Endothelial cell of umbilical vein (primary cell): ENCODE measurements at regions not wholly inside any gene's neighbourhood (a gene's known extent, or its start where the extent isn't known, plus 50 kb on each side); places are given as distances from the start of the nearest gene placed in this dataset.

Source experiments
- BruUV-seq: library from RNA; stranded (reverse); fragments of 400-500 nt; replicated peaks from 2 replicates; lab custom pipeline; 2021; lab: Mats Ljungman, UMichigan
- CTCF ChIA-PET: fragments of 300-600, 350-600 bp; sonication (Branson Sonifier 250); formaldehyde crosslinking; loops from one replicate; lab custom pipeline; 2021; ENCODE audit warnings: antibody characterized with exemption, inconsistent platforms; lab: Charles Lee
- POLR2A ChIA-PET: fragments of 300-600, 350-600 bp; sonication (Branson Sonifier 250); formaldehyde crosslinking; loops from one replicate; lab custom pipeline; 2021; ENCODE audit warnings: antibody characterized with exemption, inconsistent platforms; lab: Charles Lee
- DNase-seq: peaks from one replicate; pipeline ENCODE4 v3.0.0-alpha.2; 2011; ENCODE audit warnings: low read depth, low spot score
- FAIRE-seq: peaks from 2 replicates; lab custom pipeline; 2011; peaks lifted over from hg19 to GRCh38; lab: Jason Lieb, UNC
- H2AFZ ChIP-seq: 2 replicates; pipeline ENCODE4 v1.6.0; 2012; ENCODE audit warnings: low read depth, low read length, control low read depth, inconsistent platforms
- H3K27ac ChIP-seq: 2 replicates; pipeline ENCODE4 v1.5.1; 2011; ENCODE audit warnings: low read depth, mild to moderate bottlenecking, control low read depth, low read length, moderate library complexity; ENCODE audit not compliant: insufficient read depth
- H3K27me3 ChIP-seq, 2 experiments: 2 replicates each; pipeline versions ENCODE4 v1.6.0 to v1.6.1; 2011; ENCODE audit warnings: low read length in 2 of 2, mixed read lengths in 1 of 2; ENCODE audit not compliant: control insufficient read depth in 2 of 2, insufficient read depth in 2 of 2
- H3K36me3 ChIP-seq, 2 experiments: 2 replicates in 1 of 2; 3 replicates in 1 of 2; pipeline ENCODE4 v1.5.1; 2011; ENCODE audit warnings: low read length in 2 of 2, mild to moderate bottlenecking in 1 of 2, moderate library complexity in 1 of 2; ENCODE audit not compliant: control insufficient read depth in 2 of 2, insufficient read depth in 2 of 2; ENCODE audit errors: extremely low read depth in 1 of 2
- H3K4me1 ChIP-seq: 3 replicates; pipeline ENCODE4 v1.5.1; 2011; ENCODE audit warnings: mild to moderate bottlenecking, low read length; ENCODE audit not compliant: control insufficient read depth, insufficient read depth; ENCODE audit errors: extremely low read depth
- H3K4me2 ChIP-seq: 2 replicates; pipeline ENCODE4 v1.6.1; 2011; ENCODE audit warnings: low read length, control low read depth, mixed read lengths; ENCODE audit not compliant: insufficient read depth
- H3K4me3 ChIP-seq, 3 experiments: fragments of 200-600 bp in 1 of 3; sonication (generic), shearing (Covaris generic) in 1 of 3; replicated peaks in 1 of 3; 2 replicates each; pipeline ENCODE4 v1.5.1; 2011 to 2016; ENCODE audit warnings: control low read depth in 3 of 3, low read length in 3 of 3, mild to moderate bottlenecking in 2 of 3, inconsistent platforms in 1 of 3, low read depth in 1 of 3, moderate library complexity in 1 of 3; ENCODE audit not compliant: insufficient read depth in 1 of 3
- H3K79me2 ChIP-seq: 2 replicates; pipeline ENCODE4 v1.6.0; 2012; ENCODE audit warnings: low read length, inconsistent platforms; ENCODE audit not compliant: control insufficient read depth, insufficient read depth
- H3K9ac ChIP-seq: replicated peaks from 2 replicates; pipeline ENCODE3; 2011; ENCODE audit warnings: low read length, control low read depth; ENCODE audit not compliant: insufficient read depth; ENCODE audit errors: extremely low read depth
- H3K9me1 ChIP-seq: replicated peaks from 3 replicates; pipeline ENCODE4 v1.6.0; 2011; ENCODE audit warnings: mild to moderate bottlenecking, low read length; ENCODE audit not compliant: control insufficient read depth, insufficient read depth; ENCODE audit errors: extremely low read depth
- H3K9me3 ChIP-seq: replicated peaks from 2 replicates; pipeline ENCODE4 v1.5.1; 2012; ENCODE audit warnings: low read length, inconsistent platforms; ENCODE audit not compliant: control insufficient read depth, insufficient read depth
- H4K20me1 ChIP-seq: replicated peaks from 2 replicates; pipeline ENCODE3; 2011; ENCODE audit warnings: mild to moderate bottlenecking, low read length; ENCODE audit not compliant: control insufficient read depth, insufficient read depth; ENCODE audit errors: extremely low read depth
- EZH2 ChIP-seq: IDR thresholded peaks from 2 replicates; pipeline ENCODE4 v1.6.1; 2012; ENCODE audit warnings: borderline replicate concordance, low read depth, mild to moderate bottlenecking, moderate library complexity, low read length, inconsistent platforms; ENCODE audit not compliant: severe bottlenecking
- FOS ChIP-seq: IDR thresholded peaks from 2 replicates; pipeline ENCODE4 v1.6.1; 2011; ENCODE audit warnings: mild to moderate bottlenecking, low read length, moderate library complexity, borderline replicate concordance; ENCODE audit not compliant: insufficient read depth
- GATA2 ChIP-seq: IDR thresholded peaks from 2 replicates; pipeline ENCODE4 v1.7.0; 2011; ENCODE audit warnings: low read depth, mild to moderate bottlenecking, moderate library complexity, mixed read lengths, low read length; ENCODE audit not compliant: insufficient read length, insufficient read depth
- JUN ChIP-seq: IDR thresholded peaks from 2 replicates; pipeline ENCODE4 v1.6.1; 2011; ENCODE audit warnings: borderline replicate concordance, low read depth; ENCODE audit not compliant: insufficient read length, insufficient read depth
- MYC ChIP-seq: IDR thresholded peaks from one replicate; pipeline ENCODE4 v1.6.1; 2011; ENCODE audit warnings: mild to moderate bottlenecking, low read depth, low read length
- POLR2A ChIP-seq: IDR thresholded peaks from 2 replicates; pipeline ENCODE4 v1.6.1; 2012; ENCODE audit warnings: low read depth, mild to moderate bottlenecking, control low read depth, low read length
- POLR2AphosphoS5 ChIP-seq: IDR thresholded peaks from 2 replicates; pipeline ENCODE4 v1.6.1; 2012; ENCODE audit warnings: low read depth, mild to moderate bottlenecking, control low read depth, low read length, moderate library complexity; ENCODE audit not compliant: insufficient read depth
- dilution Hi-C: fragments of 300-500 bp; cut with MboI; formaldehyde crosslinking; loops from one replicate; pipeline ENCODE4 v1.15.0; 2019; ENCODE audit warnings: low sequenced_read_pairs; ENCODE audit not compliant: extremely low pct_ligation_motif_present
- intact Hi-C: fragments of 100-400 bp; cut with micrococcal nuclease; formaldehyde crosslinking; loops from one replicate; pipeline ENCODE4 v1.10.0; 2022
- TF ChIP-seq, protein P1 (sequence below), 2 donors: IDR thresholded peaks; 1 replicate in 1 of 2; 2 replicates in 1 of 2; pipeline ENCODE4 v1.5.1; 2011; ENCODE audit warnings: low read length in 2 of 2, mild to moderate bottlenecking in 2 of 2, moderate library complexity in 2 of 2, control low read depth in 1 of 2, inconsistent platforms in 1 of 2, low read depth in 1 of 2; ENCODE audit not compliant: insufficient read depth in 1 of 2; ENCODE audit errors: extremely low read depth in 1 of 2
- TF ChIP-seq, protein P2 (sequence below): IDR thresholded peaks from 2 replicates; pipeline ENCODE4 v1.6.1; 2011; ENCODE audit not compliant: insufficient read depth, insufficient read length

DNA sequence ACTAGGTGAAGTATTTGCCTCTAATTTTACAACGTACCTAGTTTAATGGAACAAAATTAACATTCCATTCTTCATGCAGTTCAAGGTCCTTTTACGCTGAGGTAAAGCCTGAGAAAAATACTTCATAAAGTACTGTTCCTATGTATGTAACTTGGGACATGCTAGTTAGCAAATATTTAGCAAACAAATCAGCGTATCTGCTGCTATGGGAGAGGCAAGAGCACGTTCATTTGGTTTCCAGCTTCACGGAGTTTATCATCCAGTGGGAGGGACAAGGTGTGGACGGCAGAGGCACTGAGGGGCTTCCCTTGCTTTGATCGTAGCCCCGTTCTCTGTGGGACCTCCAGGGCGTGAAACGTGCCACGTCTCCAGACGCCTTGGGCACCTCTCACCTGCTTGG is 248.8 kb downstream of the IRS2 start:
- Histone ChIP-seq H3K4me2 (no peak overlapping the region), H3K4me3 (no peak overlapping the region), H3K4me1 (no peaks in the 10 kb centered on the region), H3K9me1 (no peaks in the 10 kb centered on the region), H3K9me3 (no peaks in the 10 kb centered on the region), H3K27me3 (no peaks in the 10 kb centered on the region), H3K9ac (no peak overlapping the region), H3K36me3 (no peaks in the 10 kb centered on the region), H4K20me1 (no peaks in the 10 kb centered on the region), H3K79me2 (no peaks in the 10 kb centered on the region), H2AFZ (no peak overlapping the region), H3K27ac (no peak overlapping the region)
- no peak for DNase-seq
- intact Hi-C loops = no loop called here
- TF ChIP-seq POLR2A = no peak
- TF ChIP-seq POLR2AphosphoS5 = no peak
- TF ChIP-seq, protein P1, sequence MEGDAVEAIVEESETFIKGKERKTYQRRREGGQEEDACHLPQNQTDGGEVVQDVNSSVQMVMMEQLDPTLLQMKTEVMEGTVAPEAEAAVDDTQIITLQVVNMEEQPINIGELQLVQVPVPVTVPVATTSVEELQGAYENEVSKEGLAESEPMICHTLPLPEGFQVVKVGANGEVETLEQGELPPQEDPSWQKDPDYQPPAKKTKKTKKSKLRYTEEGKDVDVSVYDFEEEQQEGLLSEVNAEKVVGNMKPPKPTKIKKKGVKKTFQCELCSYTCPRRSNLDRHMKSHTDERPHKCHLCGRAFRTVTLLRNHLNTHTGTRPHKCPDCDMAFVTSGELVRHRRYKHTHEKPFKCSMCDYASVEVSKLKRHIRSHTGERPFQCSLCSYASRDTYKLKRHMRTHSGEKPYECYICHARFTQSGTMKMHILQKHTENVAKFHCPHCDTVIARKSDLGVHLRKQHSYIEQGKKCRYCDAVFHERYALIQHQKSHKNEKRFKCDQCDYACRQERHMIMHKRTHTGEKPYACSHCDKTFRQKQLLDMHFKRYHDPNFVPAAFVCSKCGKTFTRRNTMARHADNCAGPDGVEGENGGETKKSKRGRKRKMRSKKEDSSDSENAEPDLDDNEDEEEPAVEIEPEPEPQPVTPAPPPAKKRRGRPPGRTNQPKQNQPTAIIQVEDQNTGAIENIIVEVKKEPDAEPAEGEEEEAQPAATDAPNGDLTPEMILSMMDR (IDR thresholded peaks at IDR 0.05; ENCODE audit: extremely low read depth in 1 of 2, insufficient read depth in 1 of 2, low read depth in 1 of 2, low read length in 2 of 2) = no peak
- no peak for TF ChIP-seq GATA2
- TF ChIP-seq, protein P2, sequence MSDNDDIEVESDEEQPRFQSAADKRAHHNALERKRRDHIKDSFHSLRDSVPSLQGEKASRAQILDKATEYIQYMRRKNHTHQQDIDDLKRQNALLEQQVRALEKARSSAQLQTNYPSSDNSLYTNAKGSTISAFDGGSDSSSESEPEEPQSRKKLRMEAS = no peak
- no peak for TF ChIP-seq MYC
- no peak for TF ChIP-seq FOS
- no peak for TF ChIP-seq EZH2
- TF ChIP-seq JUN = no peak
- ChIA-PET POLR2A (no interaction called here), CTCF (no interaction called here)
- dilution Hi-C loops = no loop called here
- FAIRE-seq = no peak
- BruUV-seq = no TSS peak
